Astrocyte (in vitro differentiated cells and primary cell): ENCODE measurements at regions not wholly inside any gene's neighbourhood (a gene's known extent, or its start where the extent isn't known, plus 50 kb on each side); places are given as distances from the start of the nearest gene placed in this dataset.

Experiments
- DNase-seq: peaks from one replicate; pipeline ENCODE4 v3.0.0-alpha.2; 2010; ENCODE audit warnings: low read depth
- FAIRE-seq: peaks from 2 replicates; lab custom pipeline; 2011; peaks lifted over from hg19 to GRCh38; lab: Jason Lieb, UNC
- H2AFZ ChIP-seq: 2 replicates; pipeline ENCODE4 v1.6.0; 2012; ENCODE audit warnings: low read depth, low read length, inconsistent platforms
- H3K27ac ChIP-seq: 2 replicates; pipeline ENCODE4 v1.5.1; 2011; ENCODE audit warnings: low read depth, low read length, inconsistent platforms
- H3K27me3 ChIP-seq: 2 replicates; pipeline ENCODE4 v1.6.0; 2011; ENCODE audit warnings: low read length, inconsistent platforms; ENCODE audit not compliant: insufficient read depth
- H3K36me3 ChIP-seq: 2 replicates; pipeline ENCODE4 v1.5.1; 2011; ENCODE audit warnings: low read length, inconsistent platforms; ENCODE audit not compliant: insufficient read depth
- H3K4me1 ChIP-seq: 2 replicates; pipeline ENCODE4 v1.5.1; 2011; ENCODE audit warnings: low read length, inconsistent platforms; ENCODE audit not compliant: insufficient read depth
- H3K4me2 ChIP-seq: 2 replicates; pipeline ENCODE4 v1.6.0; 2012; ENCODE audit warnings: low read length, inconsistent platforms
- H3K4me3 ChIP-seq: 2 replicates; pipeline ENCODE4 v1.5.1; 2011; ENCODE audit warnings: low read depth, mild to moderate bottlenecking, low read length, inconsistent platforms; ENCODE audit not compliant: insufficient read depth
- H3K79me2 ChIP-seq: 2 replicates; pipeline ENCODE4 v1.6.0; 2012; ENCODE audit warnings: mild to moderate bottlenecking, low read length, inconsistent platforms; ENCODE audit not compliant: insufficient read depth
- H3K9ac ChIP-seq: 2 replicates; pipeline ENCODE4 v1.6.0; 2012; ENCODE audit warnings: mild to moderate bottlenecking, low read length, inconsistent platforms
- H3K9me3 ChIP-seq: 2 replicates; pipeline ENCODE4 v1.5.1; 2012; ENCODE audit warnings: low read depth, mild to moderate bottlenecking, low read length, inconsistent platforms; ENCODE audit not compliant: insufficient read depth
- H4K20me1 ChIP-seq: 2 replicates; pipeline ENCODE4 v1.6.0; 2012; ENCODE audit warnings: low read length, inconsistent platforms; ENCODE audit not compliant: insufficient read depth
- H3K27ac Mint-ChIP-seq: one replicate; pipeline ENCODE4 v1.8.0; 2021; ENCODE audit warnings: mild to moderate bottlenecking, mixed read lengths; ENCODE audit not compliant: unreplicated experiment
- H3K27me3 Mint-ChIP-seq: one replicate; pipeline ENCODE4 v1.8.0; 2021; ENCODE audit warnings: low read depth, mixed read lengths; ENCODE audit not compliant: unreplicated experiment
- H3K36me3 Mint-ChIP-seq: one replicate; pipeline ENCODE4 v1.8.0; 2021; ENCODE audit warnings: low read depth, mixed read lengths; ENCODE audit not compliant: unreplicated experiment
- H3K4me1 Mint-ChIP-seq: one replicate; pipeline ENCODE4 v1.8.0; 2021; ENCODE audit warnings: low read depth, mixed read lengths; ENCODE audit not compliant: unreplicated experiment
- H3K4me3 Mint-ChIP-seq: one replicate; pipeline ENCODE4 v1.8.0; 2021; ENCODE audit warnings: mild to moderate bottlenecking, moderate library complexity, mixed read lengths; ENCODE audit not compliant: unreplicated experiment
- H3K9me3 Mint-ChIP-seq: one replicate; pipeline ENCODE4 v1.8.0; 2021; ENCODE audit warnings: mild to moderate bottlenecking, mixed read lengths; ENCODE audit not compliant: unreplicated experiment
- CTCF ChIP-seq: IDR thresholded peaks from 2 replicates; pipeline ENCODE4 v1.5.1; 2011; ENCODE audit warnings: low read depth, mild to moderate bottlenecking, inconsistent platforms, low read length, moderate library complexity; ENCODE audit not compliant: insufficient read depth
- EZH2 ChIP-seq: IDR thresholded peaks from 2 replicates; pipeline ENCODE4 v1.6.1; 2012; ENCODE audit warnings: mild to moderate bottlenecking, low read length, inconsistent platforms; ENCODE audit not compliant: insufficient read depth

GRCh38 chr14:57943541-57943940 lies 77.6 kb upstream of the SLC35F4 start:
- H3K79me2 ChIP-seq, result no peaks in the 10 kb centered on the region
- H3K36me3 ChIP-seq, result no peaks in the 10 kb centered on the region
- no peaks in the 10 kb centered on the region for H4K20me1 ChIP-seq
- no peaks in the 10 kb centered on the region for H3K9me3 Mint-ChIP-seq
- H3K4me1 ChIP-seq, result no peaks in the 10 kb centered on the region
- no peaks in the 10 kb centered on the region for H3K36me3 Mint-ChIP-seq
- no peak overlapping the region for H3K4me2 ChIP-seq
- TF ChIP-seq EZH2 (no peak), CTCF (no peak)
- no peak overlapping the region for H3K27ac ChIP-seq
- H3K4me3 ChIP-seq, result no peak overlapping the region
- H3K27me3 Mint-ChIP-seq, result no peaks in the 10 kb centered on the region
- FAIRE-seq (no peak), DNase-seq (no peak)
- no peak overlapping the region for H2AFZ ChIP-seq
- no peak overlapping the region for H3K4me3 Mint-ChIP-seq
- no peaks in the 10 kb centered on the region for H3K9me3 ChIP-seq
- H3K27ac Mint-ChIP-seq, result no peak overlapping the region
- H3K9ac ChIP-seq, result no peak overlapping the region
- no peaks in the 10 kb centered on the region for H3K4me1 Mint-ChIP-seq
- no peaks in the 10 kb centered on the region for H3K27me3 ChIP-seq

DNA sequence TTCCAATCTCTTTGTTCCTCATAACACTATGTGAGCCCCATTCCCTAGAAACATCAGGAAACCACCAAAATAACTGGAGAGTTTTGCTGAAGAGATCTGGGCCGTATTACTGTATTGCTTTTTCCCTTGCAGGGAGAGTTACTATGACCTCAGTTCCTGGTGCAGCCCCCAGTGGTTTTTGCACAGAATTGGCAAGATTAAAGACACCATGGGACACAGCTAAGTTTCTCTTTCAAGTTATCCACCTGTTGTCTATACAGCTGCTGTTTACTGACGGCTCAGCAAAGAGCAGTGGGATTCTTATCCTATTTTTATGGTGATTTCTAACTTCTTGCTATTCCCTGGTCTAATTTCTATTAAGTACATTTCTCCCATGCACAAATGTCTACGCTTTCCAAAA lies 77.1 kb upstream of the SLC35F4 start:
- TF ChIP-seq EZH2 (no peak), CTCF (no peak)
- H3K27ac ChIP-seq, result no peak overlapping the region
- no peak overlapping the region for H3K27ac Mint-ChIP-seq
- H3K27me3 Mint-ChIP-seq, result no peaks in the 10 kb centered on the region
- H3K27me3 ChIP-seq, result no peaks in the 10 kb centered on the region
- DNase-seq, result no peak
- H3K9ac ChIP-seq, result no peak overlapping the region
- no peak for FAIRE-seq
- no peaks in the 10 kb centered on the region for H3K79me2 ChIP-seq
- no peaks in the 10 kb centered on the region for H3K9me3 ChIP-seq
- H3K4me1 Mint-ChIP-seq, result no peaks in the 10 kb centered on the region
- H3K4me3 ChIP-seq, result no peak overlapping the region
- H3K4me1 ChIP-seq, result no peaks in the 10 kb centered on the region
- H3K36me3 ChIP-seq, result no peaks in the 10 kb centered on the region
- no peak overlapping the region for H3K4me3 Mint-ChIP-seq
- H3K4me2 ChIP-seq, result no peak overlapping the region
- H4K20me1 ChIP-seq, result no peaks in the 10 kb centered on the region
- H2AFZ ChIP-seq, result no peak overlapping the region
- no peaks in the 10 kb centered on the region for H3K36me3 Mint-ChIP-seq
- no peaks in the 10 kb centered on the region for H3K9me3 Mint-ChIP-seq

GRCh38 chr14:57939084-57939483 lies 73.2 kb upstream of the SLC35F4 start:
- TF ChIP-seq EZH2, result no peak
- TF ChIP-seq CTCF, result no peak
- Histone ChIP-seq H3K4me1 (no peaks in the 10 kb centered on the region), H3K4me3 (no peak overlapping the region), H3K9me3 (no peaks in the 10 kb centered on the region), H2AFZ (no peak overlapping the region), H4K20me1 (no peaks in the 10 kb centered on the region), H3K27me3 (no peaks in the 10 kb centered on the region), H3K27ac (no peak overlapping the region), H3K9ac (no peak overlapping the region), H3K4me2 (no peak overlapping the region), H3K79me2 (no peaks in the 10 kb centered on the region), H3K36me3 (no peaks in the 10 kb centered on the region)
- no peak for FAIRE-seq
- no peak overlapping the region for H3K4me3 Mint-ChIP-seq
- H3K4me1 Mint-ChIP-seq, result no peaks in the 10 kb centered on the region
- DNase-seq, result no peak
- H3K9me3 Mint-ChIP-seq, result no peaks in the 10 kb centered on the region
- no peaks in the 10 kb centered on the region for H3K27me3 Mint-ChIP-seq
- no peak overlapping the region for H3K27ac Mint-ChIP-seq
- H3K36me3 Mint-ChIP-seq, result no peaks in the 10 kb centered on the region
